GM19468 (cell line): ENCODE measurements at regions not wholly inside any gene's neighbourhood (a gene's known extent, or its start where the extent isn't known, plus 50 kb on each side); places are given as distances from the start of the nearest gene placed in this dataset.

Experiments
- ATAC-seq: cut with Tn5 transposase; IDR thresholded peaks from one replicate; pipeline ENCODE4 v1.9.1; 2021; ENCODE audit warnings: mild to moderate bottlenecking, moderate library complexity, moderate number of reproducible peaks; ENCODE audit not compliant: unreplicated experiment; ENCODE audit errors: extremely low read depth

- ATAC-seq = no peak
Observed at GRCh38 chr15:62430056-62430455, 265.0 kb upstream of the C2CD4B start.

DNA sequence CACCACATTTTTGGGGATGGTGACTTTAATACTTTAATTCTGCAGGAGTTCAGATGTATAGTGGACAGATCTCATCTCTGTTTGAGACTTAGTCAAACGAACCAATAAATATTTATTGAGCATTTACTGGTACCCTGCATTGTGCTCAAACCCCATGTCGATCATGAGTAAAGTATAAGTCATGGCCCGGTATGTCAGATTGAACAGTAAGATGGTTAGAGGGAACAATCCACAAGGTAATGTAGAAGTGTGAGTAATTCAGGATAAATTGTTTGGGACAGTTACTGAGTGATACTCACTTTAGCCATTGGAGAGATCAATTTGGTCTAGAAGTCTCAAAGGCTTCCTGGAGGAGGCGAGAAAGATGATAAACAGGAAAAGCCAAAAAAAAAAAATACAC, 265.5 kb upstream of the C2CD4B start:
- ATAC-seq = no peak

GRCh38 chr15:62431008-62431797, 266.1 kb upstream of the C2CD4B start:
- ATAC-seq = no peak

DNA sequence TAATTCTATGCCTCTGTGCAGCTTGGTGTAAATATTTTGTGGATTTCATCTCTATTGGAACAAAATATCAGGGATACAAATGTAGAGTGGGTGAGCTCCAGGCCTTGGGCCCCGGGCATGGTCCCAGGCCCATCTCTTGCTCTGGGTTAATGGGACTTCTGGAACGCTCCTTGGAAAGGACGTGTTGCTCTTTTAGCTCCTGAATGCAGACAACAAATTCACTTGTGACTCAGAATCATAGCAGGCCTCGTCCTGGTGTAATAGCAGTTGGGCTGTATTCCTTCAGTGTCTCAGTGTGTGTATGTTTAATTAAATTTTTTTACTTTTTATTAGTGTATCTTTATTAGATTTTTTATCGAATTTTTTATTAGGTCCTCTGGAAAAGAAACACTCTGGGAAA, 266.7 kb upstream of the C2CD4B start:
- ATAC-seq = no peak

DNA sequence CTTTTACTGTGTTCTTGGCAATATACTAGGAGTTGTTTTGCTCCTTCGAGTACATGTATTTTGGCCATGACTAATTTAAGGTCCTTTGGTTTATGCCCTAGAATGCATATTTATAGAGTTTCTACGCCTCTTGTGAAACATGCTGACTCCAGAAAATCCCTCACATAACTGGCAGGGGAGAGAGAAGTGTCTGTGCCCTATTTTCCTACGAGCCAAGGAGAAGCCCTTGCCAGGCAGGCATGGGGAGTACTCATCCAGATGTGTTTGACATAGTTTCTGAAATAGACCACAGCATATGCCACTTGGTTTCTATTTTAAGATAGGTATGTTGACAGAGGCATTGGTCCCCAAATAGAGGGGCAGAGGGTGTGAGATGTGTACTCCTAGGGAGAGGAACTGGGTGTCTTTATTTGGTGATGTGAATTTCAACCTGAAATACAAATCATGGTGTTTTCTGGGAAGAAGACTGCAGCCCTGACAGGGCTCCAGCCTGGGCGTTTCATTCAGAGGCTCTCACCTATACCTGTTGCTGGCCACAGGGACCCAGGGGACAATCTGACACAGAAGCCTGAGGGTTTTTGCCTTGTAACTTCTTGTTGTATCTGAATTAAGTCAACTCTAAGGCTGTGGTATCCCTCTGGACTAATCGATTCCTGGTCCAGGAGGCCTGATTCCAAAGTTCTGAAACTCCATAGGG, 267.8 kb upstream of the C2CD4B start:
- no peak for ATAC-seq

DNA sequence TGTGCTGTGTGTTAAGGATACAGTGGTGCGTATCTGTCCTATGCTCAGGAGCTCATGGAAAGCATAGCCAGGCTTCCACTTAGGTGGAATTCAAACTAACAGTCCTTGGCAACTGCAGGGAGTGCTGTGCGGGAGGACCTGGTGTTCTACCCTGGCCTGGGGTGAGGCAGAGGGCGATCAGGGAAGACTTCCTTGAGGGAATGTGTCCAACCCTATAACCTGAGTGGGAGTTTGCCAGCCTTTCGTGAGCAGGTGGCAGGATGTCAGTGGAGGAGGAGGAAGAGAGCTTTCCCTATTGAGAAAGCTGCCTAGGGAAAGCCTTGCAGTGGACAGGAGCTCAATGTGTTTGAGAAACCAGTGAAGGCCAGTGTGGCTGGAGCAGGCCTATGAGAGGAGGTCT, 271.1 kb upstream of the C2CD4B start:
- ATAC-seq = no peak

DNA sequence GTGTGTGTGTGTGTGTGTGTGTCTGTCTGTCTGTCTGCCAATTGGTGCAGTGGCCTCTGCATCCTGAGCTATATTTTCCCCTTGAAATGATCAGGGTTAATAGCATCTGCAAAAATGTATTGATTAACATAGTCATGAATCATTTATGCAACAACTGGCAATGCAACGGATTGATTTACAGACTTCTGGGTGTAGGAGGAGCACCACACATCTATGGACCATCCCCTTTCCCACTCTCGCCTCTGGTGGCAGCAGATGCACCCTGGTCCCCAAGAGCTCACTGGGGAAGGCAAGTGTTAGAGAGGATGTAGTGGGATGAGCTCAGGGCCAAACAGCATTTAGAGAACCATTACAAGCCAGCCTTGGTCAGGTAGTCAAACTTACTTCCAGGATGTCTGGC, 272.7 kb upstream of the C2CD4B start:
- ATAC-seq = no peak

- no peak for ATAC-seq
Observed at GRCh38 chr15:62439543-62440016, 274.5 kb upstream of the C2CD4B start.

DNA sequence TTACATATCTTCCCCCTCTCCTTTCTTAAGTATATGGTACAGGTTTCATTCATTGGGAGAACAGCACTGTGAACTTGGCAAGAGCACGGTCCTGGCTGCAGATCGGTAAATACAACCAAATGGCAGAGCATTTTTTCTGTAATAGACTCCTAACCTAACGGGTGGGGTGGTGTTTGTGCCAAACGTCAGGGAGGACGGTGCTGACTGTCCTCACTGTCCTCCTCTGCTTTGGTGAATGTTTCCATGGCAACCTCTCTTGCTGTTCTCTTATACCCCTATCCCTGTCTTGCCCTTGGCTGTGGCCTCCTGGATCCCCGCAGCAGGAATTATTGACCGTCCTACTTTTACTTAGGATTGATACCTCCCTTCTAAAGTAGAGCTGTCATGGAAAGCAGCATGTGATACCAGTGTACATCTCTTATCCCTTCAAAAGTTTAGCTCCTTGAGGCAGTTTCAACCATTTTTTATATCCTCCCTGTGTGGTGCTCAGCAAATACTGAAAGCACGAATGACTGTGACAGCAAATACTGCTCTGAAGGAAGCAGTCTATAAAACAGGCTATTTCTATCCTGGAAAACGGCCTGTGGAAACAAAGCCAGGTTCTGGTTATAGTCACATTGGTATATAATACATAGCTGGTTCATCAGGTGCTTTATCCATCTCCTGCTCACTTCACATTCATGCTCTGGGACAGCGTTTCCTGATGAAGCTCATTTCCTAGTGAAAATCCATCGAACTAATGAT, 275.4 kb upstream of the C2CD4B start:
- no peak for ATAC-seq

DNA sequence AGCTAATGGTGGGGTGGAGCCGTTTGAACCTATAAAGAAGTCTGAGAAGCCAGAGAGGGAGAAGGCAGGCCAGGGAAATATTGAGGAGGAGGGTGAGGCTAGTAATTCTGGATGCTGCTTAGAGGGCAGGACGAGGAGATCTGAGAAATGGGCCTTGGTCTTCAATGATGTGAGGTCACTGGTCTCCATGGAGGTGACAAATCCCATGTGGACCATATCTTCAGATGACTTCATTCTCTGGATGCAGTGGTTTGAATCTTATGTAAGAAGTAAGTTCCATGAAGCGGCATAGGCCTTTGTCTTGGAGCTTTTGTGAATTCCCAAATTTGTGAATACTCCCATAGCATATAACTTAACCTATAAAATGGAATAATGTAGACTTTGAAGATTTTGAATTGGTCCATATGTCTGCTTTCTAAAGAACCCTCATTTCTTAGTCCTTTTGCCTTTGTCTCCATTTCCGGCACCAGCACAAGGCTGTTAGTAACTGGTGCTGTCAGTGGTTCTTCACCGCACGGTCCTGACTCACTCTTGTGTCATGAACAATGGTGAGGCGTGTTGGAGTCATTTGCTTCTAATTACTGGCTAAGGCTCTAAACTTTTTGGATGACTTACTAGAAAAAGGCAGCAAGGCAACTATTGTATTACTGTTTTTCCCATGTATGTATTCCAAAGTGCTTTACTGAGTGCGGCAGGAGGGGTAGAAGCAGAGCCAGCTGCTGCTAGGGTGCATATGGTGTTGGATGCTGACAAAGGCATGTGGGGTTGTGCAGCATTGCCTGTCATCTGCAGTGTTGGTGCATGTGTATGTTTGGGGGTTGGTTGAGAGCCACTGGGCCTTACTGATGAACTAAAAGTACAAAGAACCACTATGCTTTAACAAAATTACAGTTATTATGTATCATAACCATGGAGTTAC, 279.3 kb upstream of the C2CD4B start:
- no peak for ATAC-seq

- no peak for ATAC-seq
Observed at GRCh38 chr15:62445244-62445643, 280.2 kb upstream of the C2CD4B start.

GRCh38 chr15:62446984-62447383, 281.9 kb upstream of the C2CD4B start:
- ATAC-seq = no peak

DNA sequence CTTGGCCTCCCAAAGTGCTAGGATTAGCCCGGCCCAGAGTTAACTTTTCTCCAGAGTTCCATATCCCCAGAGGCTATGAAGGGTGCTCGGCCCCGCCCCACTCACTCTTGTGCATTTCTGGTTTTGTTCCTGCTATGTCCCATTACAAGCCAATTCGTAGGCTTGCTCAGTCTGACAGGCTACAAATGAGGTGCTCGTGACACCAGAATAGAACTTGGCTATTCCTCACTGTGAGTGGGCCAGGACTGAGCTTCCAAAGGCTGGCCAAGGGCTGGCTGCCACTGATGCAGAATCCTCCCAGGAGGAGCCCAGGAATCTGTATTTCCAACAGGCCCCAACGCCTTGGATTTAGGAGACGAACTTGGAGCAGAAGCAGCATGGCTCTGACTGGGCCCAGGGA, 282.7 kb upstream of the C2CD4B start:
- ATAC-seq = no peak

DNA sequence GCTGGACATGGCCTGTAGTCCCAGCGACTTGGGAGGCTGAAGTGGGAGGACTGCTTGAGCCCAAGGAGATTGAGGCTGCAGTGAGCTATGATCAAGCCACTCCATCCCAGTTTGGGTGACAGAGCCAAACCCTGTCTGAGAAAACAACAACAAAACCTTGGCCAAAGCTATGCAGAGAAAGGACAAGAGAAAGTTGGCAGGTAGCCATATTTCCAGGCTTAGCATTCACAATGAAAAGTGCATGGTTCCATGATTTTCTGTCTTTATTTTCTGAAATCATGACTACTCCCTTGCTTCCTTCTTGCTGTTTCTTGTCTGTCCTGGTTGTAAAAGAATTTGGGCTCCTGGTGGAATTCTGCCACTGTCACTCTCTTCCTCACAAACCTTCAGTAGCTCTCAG, 284.6 kb upstream of the C2CD4B start:
- ATAC-seq = no peak

DNA sequence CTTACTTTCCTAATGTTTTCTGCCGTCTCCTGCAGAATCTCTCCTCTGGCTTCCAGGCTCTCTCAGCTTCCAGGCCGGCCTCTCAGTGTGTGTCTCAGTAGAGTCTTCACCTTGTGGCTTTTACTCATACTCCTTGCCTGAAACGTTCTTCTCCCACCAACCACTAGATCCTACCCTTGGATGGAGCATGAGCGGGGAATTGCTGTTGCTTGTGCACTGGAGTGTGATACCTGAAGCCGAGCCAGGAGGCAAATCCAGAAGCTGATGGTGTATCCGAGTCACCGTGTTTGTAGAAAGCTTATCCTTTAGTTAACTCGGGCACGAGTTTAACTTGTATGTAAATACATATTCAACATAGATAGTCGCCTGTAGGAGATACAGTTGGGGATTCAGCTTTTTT, 285.0 kb upstream of the C2CD4B start:
- ATAC-seq = no peak

GRCh38 chr15:62452026-62452425, 286.9 kb upstream of the C2CD4B start:
- ATAC-seq = no peak

DNA sequence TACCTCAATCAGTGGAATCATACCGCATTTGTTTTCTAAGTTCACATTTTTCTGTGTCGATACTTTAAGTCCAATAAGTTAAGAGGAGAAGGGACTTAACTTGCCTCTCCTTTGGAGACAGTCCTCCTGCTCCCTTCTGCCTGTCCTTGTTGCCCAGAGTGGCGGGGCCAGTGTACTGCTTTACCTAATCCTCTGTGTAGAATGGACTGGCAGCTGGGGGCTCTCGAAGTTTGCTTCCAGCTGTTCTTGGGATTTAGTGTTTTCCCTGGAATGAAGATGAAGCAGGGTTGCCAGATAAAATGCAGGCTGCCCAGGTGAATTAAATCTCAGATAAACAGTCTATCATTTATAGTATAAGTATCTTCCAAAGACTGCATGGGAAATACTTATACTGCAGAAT, 287.6 kb upstream of the C2CD4B start:
- ATAC-seq = no peak

DNA sequence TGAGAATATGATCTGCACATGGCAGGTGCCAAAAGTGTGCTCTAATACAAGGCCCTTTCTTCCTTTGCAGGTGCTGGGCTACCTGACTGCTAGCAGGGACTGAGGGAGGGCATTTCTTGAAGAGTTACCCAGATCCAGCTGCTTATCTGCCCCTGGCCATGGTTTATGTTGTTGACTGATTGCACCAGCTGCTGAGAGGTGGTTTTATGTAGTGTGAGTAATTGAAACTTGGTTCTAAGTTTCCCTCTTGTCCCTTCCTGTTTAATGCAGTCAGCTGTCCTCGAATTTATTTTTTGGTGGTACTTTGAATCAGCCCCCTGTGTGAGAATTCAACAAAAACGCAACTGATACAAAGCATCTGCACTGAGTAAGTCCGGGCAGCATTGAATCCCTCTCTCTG, 288.3 kb upstream of the C2CD4B start:
- ATAC-seq = no peak

DNA sequence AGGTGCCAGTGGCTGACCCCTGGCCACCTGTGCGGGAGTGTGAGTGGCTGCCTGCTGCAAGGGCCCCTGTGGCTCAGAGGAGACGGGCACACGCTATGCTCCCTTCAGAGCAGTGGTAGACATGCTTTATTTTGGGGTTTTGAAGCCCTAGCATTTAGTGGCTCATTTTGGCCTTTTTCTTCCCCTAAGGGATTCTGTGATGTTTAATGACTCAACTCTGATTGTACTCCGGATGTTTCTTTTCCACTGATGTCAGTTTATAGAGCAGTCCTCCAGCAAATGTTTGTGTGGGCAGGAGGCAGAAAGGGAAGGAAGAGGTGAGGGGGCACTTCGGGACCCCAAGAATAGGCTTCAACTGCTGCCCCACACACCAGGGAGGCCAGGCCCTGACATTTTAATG, 288.9 kb upstream of the C2CD4B start:
- no peak for ATAC-seq

DNA sequence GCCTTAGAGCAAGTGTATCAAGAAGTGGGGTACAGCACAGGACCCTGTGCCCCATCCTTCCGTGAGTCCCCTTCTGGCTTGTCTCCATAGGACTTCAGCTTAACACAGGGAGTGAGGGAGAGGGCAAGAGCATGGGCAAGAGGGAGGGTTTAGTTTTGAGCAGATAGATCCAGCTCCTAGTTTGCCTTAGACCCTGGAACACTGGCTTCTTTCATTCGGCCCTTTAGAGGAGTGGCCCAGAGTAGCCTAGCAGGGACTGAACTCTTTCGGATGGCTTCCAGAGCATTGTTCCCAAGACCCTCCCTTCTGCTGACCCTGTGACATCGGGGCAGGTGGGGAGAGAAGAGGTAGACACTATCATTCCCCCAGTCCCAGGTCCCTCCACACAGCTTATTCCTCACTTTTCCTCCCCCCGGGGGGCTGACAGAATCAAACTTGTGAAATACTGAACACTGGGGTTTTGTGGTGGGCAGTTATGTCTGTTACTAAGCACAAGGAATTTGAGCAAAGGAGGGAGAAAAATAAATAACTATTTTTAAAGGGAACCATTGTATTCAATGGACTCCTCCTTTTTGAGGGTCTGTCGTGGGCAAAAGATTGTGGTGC, 289.6 kb upstream of the C2CD4B start:
- ATAC-seq = no peak
